GM21786 (cell line): ENCODE measurements at regions not wholly inside any gene's neighbourhood (a gene's known extent, or its start where the extent isn't known, plus 50 kb on each side); places are given as distances from the start of the nearest gene placed in this dataset.
"Not testable (repeated sequence)": the region's sequence is repeated elsewhere in the genome, so short reads cannot be mapped to it uniquely, and the experiment has no call there.

Source experiments
- ATAC-seq: cut with Tn5 transposase; IDR thresholded peaks from one replicate; pipeline ENCODE4 v1.9.1; 2021; ENCODE audit not compliant: unreplicated experiment

DNA sequence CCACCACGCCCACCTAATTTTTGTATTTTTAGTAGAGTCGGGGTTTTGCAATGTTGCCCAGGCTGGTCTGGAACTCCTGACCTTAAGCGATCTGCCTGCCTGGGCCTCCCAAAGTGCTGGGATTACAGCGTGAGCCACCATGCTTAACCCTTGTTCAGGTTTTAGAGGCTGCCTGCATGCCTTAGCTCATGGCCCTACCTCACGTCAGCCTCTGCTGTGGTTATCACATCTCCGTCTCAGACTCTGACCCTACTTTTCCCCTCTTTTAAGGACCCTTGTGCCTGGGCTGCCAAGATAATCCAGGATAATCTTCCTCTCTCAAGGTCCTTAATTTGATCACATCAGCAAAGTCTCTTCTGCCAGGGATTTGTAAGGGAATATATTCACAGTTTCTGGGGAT lies 98.2 kb upstream of the PMAIP1 start:
- no peak for ATAC-seq

DNA sequence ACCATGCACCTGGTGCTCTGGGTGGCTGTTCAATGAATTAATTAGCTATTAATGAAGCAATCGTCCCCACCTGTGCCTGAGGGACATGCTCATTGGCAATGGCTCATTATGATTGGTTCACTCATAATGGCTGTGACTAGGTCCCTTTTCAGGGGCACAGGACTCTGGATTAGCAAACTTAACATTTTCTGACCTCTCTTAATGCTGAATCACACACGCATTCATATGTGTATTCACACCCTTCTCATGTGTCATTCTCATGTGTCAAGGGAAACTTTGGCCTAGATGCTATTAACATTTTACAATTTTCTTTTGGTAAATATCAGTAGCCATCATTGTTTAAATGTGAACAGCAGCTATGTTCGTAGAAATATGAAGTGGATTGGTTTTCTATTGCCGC lies 98.9 kb upstream of the PMAIP1 start:
- no peak for ATAC-seq

DNA sequence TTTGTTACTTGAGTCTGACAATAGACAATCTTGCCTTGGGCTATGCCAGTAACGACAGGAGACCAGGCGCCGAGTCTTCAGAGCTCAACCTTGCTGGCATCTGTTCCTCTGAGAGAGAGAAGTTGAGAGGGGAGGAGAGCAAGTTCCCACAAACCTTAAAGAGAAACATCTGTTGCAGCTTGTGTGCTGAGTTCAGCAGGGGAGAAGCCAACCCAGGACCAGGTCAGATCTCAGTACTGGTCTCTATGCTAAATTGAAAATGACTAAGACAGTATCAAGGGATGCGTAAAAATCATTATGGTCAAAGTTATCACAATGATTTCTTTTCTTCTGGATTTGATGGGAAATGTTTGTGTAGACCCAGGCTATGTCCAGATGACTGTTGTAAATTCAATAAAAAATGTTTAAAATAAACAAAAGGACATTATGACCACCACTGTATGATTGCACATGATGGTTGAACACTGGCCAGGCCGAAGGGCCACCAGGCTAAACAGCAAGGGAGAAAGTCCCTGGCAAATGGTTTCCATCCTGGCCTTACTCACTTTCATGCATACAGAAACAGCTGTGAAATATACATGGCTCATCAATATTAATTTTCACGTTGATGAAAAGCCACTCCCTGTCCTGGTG lies 100.3 kb upstream of the PMAIP1 start:
- no peak for ATAC-seq

DNA sequence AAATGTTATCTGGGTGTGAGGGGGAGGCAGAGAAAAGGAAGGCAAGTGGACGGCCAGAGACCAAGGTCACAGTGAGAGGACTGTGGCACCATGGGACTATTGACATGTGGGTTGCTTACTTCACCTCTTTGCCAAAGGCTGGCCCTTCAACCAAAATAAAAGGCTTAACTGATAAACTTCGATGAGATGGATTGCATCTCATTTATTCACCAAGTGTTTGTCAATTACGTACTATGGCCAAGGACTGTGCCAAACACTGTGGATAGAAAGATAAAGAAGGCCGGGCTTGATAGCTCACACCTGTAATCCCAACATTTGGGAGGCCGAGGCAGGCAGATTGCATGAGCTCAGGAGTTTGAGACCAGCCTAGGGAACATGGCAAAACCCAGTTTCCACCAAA lies 98.7 kb upstream of the CCBE1 start:
- ATAC-seq, result no peak

DNA sequence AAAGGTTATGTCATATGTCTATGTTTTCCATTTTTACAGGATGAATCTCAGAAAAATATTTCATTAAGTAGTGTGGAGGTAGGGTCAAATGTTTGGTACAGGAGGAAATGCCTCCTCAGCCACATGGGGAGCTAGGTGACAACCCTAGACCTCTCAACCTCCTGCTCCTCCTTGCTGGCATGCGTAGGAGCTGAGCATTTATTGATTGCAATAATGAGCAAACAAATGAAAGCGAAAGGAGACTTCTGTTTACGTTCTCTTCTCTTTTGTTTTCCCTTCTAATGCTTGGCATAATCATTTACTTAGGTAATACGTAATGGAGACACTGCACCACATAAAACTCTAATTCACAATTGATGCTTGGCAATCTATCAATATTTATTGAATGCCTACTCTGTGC lies 95.1 kb upstream of the CCBE1 start:
- ATAC-seq, result no peak

DNA sequence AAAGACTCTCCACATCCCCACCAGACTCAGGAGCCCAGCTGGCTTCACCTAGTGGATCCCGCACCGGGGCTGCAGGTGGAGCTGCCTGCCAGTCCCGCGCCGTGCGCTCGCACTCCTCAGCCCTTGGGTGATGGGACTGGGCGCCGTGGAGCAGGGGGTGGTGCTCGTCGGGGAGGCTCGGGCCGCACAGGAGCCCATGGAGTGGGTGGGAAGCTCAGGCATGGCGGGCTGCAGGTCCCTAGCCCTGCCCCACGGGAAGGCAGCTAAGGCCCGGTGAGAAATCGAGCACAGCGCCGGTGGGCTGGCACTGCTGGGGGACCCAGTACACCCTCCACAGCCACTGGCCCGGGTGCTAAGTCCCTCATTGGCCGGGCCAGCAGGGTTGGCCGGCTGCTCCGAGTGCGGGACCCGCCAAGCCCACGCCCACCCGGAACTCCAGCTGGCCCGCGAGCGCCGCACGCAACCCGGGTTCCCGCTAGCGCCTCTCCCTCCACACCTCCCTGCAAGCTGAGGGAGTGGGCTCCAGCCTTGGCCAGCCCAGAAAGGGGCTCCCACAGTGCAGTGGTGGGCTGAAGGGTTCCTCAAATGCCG lies 93.2 kb upstream of the CCBE1 start:
- ATAC-seq, result not testable (repeated sequence)

DNA sequence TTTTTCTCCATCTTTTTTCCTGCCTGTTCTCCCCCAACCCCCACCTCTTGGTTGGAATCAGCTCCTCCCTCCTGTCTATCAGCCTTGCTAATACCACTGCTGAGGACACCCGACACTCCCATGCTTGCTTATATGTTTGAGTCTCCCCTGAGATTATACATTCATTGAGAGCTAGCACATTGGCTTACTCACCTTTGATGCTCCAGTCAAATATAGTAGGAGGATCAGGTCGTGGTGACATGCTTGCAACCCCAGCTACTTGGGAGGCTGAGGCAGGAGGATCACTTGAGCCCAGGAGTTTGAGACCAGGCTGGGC lies 91.5 kb upstream of the CCBE1 start:
- no peak for ATAC-seq

DNA sequence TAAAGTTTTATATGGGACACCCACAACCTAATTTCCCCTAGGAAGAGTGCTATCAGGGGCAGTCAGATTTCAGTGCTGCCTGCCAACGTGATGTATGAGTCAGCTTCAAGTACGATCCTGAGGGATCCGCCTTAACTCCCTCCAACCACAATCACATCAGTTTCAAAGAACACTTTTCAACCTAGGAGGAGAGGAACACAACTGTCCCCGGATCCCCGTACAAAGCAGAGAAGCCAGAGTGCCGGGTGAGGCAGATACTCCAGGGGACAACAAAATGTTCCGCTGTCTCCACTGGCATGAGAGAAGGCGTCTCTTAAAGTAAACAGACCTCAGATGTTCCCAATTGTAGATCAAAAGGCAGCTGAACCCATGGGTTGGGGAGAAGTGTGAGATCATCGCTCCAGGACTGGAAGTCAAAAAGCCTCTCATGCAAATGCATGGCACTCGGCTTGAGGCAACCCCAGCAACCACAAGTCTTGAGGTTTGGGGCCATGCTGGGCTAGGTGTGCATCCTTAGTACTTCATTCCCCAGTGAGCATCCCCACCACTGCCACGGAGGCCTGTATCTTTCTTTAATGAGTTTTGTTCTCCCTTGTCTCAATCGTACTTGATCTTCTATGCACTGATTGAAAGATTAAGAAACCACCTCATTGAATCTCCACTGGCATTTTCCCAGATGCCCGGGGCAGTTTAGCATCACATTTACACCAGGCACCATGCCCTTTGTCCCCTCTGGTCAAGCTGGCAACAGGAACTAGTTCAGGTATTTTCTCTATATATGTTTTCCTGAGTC lies 91.0 kb upstream of the CCBE1 start:
- ATAC-seq, result no peak

DNA sequence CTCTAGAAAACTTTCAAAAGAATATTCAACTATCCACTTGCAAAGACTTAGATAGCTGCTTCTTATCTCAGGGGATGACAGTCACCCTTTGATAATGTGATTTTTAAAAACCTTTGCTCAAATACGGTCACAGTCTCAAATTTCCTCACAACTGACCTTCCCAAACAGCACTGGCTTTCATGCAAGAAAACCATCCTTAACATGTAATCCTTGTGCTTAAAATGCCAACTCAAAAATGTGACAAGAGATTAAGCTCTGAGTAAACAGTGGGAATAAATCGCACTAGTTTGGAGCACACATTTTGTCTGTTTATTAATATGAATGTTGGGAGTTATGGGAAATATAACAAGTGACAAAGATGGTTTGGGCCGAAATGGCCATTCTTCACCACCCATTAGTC lies 87.5 kb upstream of the CCBE1 start:
- ATAC-seq, result no peak

DNA sequence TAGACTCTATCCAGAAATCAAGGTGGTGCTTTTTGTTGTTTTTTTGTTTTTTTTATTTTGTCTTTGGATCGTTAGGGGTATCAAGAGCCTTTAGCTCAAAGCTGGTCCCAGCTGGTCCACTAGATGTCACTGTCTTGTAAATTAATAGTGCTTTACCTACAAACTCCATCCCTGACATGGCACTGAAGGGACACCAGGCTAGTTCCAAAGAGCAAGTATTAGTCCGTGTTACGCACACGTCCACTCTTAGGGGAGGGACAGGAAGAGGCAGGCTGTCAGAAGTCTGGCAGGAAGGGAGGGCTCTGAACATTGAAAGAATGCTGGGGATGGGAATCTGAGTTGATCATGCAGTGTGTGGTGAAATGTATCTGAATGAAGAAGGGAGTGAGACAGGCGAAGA lies 85.9 kb upstream of the CCBE1 start:
- ATAC-seq, result peak; percentile 80

DNA sequence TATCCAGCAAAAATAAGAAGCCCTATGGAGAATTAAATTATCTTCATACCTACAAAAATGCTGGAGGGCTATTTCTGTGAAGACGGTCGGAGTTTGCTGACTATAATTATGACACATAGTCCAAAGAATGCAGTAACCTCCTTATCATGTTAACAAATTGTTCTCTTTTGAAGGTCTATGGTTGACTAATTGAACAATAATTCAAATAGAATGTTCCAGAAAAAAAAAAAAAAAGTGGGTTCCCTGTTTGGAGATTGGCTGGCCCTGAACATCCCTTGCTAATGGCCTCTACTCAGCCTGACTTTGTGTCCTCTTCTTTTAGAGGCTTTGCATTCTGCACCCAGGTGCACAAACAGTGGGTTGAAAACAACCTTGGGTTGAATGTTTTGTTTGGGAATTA lies 82.8 kb upstream of the CCBE1 start:
- no peak for ATAC-seq

DNA sequence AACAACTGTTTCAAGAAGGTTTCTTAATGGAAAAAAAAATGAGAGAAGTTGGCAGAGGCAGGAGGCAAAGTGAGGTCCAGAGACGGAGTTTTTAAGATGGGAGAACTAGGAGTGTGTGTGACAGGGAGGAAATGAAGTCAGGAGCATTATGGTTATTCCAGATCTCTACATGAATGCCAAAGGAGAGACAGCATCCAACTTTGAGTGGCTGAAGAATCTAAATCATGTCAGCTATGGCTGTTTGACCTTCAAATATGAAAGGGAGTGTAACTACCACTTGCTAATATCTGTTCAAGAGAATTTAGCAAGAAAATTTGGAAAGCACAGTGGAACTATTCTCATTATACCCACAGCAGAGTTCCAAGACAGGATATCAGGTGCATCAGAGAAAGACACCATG lies 81.2 kb upstream of the CCBE1 start:
- ATAC-seq, result no peak

DNA sequence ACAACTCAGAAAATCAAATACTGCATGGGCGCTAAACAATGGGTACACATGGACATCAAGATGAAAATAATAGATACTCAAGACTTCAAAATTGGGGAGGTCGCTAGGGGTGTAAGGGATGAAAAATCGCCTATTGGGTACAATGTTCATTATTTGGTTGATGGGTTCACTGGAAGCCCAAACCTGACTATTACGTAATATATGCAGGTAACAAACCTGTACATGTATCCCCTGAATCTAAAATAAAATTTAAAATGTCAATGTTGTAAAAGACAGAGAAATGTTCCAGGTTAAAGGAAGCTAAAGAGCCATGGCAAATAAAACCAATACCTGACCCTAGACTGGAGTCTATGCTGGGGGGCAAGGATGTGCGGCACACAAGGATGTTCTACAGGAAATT lies 80.4 kb upstream of the CCBE1 start:
- ATAC-seq, result no peak

DNA sequence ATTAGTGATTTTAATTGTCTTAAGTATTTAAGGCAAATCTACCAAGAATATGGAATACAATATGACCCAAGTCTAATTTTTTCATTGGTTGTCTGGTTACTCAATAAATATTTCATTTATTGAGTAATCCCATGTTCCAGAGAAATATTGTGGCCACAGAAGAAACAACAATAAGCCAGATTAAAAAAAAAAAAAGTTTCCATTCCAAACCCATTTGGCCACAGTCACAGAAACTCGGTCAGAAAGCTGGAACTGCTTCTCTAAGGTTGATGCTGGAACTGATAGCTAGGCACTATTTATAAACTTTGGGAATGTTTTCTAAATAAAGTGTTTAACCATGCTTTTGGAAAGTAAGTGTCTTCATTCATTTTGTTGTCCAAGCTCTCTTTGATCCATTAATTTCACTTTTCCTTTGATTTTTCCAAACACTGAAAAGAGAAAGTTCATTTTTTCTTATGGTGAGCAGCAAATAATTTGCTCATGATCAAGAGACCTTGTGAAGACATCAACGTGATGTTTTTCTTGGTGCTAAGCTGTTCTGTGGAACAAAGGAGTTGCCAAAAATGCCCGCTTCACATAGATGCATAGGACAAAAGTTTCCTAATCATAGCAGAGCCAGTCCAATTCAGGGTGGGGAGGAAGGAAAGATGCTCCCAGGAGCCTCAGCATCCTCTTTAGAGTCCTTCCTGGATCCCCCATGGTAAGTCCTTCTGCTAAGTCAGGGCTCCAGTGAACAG lies 72.1 kb upstream of the CCBE1 start:
- no peak for ATAC-seq

DNA sequence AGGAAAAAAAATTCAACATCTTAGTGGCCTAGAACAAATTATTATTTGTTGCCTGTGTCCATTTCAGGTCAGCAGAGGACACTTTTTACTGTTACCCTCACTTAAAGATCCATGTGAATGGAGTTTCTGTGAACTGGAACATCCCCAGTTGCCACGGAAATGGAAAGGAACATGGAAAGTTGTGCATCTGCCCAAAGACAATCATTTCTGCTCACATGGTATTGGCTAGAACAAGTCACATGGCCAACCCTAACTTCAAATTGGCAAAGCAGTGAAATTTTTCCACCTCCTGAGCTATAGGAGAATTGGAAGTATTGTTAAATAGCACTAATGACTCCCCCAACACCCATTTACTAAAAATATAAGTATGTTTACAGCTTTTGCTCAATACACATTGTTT lies 71.2 kb upstream of the CCBE1 start:
- ATAC-seq, result no peak

DNA sequence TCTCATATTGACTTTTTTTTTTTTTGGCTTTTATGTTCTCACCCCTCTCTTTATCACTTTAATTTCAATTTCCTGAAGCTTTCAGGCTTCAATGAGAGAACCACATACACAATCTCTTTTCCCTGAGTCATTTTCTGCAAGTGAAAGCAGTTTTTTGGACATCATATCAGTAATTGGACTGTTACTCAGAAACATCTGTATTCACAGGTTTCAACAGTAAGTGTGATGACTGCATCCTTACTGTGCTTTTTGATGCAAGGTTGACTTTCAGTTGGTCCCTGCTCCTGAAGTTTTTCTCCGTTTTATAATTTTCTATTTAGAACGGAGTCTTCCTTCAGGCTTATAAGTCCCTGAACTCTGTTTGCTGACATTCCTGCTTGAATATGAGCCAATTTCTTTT lies 70.5 kb upstream of the CCBE1 start:
- ATAC-seq, result no peak

DNA sequence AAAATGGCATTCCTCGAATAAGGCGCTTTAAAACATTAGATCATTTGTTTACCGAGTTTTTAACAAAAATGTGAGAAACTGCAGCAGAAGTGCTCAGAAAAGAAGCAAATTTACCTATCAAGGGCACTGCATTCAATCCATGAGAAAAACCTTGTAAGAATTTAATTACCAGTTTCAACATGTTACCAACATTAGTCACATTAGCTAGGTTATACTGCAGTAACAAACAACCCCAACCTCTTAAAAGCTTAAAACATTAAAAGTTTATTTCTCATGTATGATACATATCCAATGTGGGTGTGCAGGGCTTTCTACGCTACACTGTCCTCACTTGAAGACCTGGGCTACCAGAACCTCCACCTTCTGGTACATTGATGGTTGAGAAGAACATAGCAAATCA lies 68.1 kb upstream of the CCBE1 start:
- ATAC-seq, result no peak

DNA sequence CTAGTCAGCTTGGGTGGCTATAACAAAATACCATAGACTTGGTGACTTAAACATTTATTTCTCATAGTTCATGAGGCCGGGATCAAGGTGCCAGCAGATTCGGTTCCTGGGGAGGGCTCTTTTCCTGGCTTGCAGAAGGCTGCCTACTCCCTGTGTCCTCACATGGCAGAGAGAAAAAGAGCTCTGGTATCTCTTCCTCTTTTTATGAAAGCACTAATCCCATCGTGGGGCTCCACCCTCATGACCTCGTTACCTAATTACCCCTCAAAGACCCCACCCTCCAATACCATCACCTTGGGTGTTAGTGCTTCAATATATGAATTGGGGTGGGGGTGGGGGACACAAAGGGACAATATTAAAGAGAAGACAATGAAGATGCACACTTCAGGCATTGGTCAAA lies 67.1 kb upstream of the CCBE1 start:
- no peak for ATAC-seq

DNA sequence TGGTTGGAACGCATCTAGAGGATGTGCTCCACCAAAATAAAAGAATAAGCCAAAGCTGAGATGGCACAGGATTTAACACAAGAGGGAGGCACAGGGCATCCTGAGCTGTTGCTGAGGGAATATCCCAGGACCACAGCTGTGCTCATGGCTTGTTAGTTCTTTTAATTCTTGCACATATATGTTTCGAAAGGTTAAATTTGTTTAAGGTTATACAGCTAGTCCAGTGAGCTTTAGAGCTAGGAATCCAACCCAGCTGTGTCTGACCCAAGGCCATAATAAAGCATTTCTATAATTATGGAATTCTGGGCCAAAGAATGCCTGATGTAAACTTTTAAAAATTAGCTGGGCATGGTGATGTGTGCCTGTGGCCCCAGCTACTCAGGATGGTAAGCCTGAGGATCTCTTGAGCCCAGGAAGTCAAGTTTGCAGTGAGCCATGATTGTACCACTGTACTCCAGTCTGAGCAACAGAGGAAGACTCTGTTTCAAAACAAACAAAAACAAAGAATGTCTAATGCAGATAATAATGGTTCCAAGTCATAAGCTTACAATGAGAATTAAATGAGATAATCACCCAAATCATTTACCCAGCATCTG lies 66.4 kb upstream of the CCBE1 start:
- ATAC-seq, result no peak

DNA sequence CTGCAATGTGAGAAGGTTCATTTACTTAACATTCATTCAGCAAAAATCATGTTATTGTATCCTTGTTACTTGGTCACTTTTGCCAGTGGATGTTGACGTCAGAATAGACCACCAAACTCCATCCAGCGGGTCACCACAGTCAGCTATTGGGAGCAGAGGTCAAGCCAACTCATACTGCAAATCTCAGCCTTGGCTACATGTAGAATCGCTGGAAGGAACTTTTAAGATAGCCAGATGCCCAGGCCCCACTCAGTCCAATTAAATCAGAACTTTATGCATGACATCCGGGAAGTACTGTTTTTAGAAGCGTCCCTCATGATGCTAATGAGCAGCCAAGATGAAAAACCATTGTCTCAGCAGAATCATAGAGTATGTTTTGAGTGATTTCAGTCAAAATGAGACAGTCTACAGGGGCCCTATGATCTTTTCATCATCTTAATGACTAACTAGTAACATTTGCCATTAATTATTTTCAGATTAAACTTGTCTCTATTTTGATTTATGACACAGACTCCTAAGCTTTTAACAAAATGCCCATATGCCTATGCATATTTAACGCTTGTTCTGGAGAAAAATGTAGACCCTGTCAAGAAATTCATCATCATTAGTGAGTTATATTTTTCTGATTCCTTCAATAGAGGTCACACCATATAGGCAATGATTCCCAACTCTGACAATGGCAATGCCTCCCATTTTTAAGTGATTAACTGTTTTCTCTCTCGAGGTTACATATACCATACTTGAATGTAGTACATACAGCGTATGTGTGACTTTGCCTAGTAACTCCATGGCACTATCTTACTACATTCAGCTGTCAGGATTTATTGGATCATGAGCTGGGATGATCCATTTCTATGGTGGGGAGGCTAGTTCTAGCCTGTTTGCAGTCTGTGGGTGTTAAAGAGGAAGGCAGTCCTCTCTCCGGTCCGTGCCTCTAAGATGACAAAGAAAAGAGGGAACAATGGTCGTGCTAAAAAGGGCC lies 63.7 kb upstream of the CCBE1 start:
- ATAC-seq, result no peak
